Thoracic aorta (tissue), 2 donors: ENCODE measurements at regions not wholly inside any gene's neighbourhood (a gene's known extent, or its start where the extent isn't known, plus 50 kb on each side); places are given as distances from the start of the nearest gene placed in this dataset.
A peak's percentile ranks its signal among the peaks of the same experiment; 100 is the strongest.

Source experiments
- ATAC-seq: fragments of 150-250 bp; one replicate; pipeline ENCODE4 v1.8.0; 2017; ENCODE audit warnings: low read depth; ENCODE audit not compliant: insufficient number of reproducible peaks, low FRiP score
- DNase-seq: peaks from one replicate; pipeline ENCODE4 v3.0.0-alpha.2; 2020; ENCODE audit warnings: low spot score
- H3K27ac ChIP-seq, 2 donors: fragments of 200-600 bp; sonication (generic); 1 replicate in 1 of 2; 2 replicates in 1 of 2; pipeline ENCODE4 v1.5.1; 2016; ENCODE audit warnings: mild to moderate bottlenecking in 2 of 2, moderate library complexity in 2 of 2
- H3K27me3 ChIP-seq: fragments of 200-600 bp; sonication (generic); replicated peaks from 2 replicates; pipeline ENCODE4 v1.6.0; 2016; ENCODE audit warnings: mild to moderate bottlenecking; ENCODE audit not compliant: insufficient read depth
- H3K36me3 ChIP-seq: fragments of 200-600 bp; sonication (generic); one replicate; pipeline ENCODE4 v1.5.1; 2016
- H3K4me1 ChIP-seq, 2 donors: fragments of 200-600 bp; sonication (generic); 1 replicate in 1 of 2; 2 replicates in 1 of 2; pipeline versions ENCODE4 v1.5.1 to v1.6.0; 2016; ENCODE audit warnings: low read depth in 2 of 2, mild to moderate bottlenecking in 1 of 2; ENCODE audit not compliant: control insufficient read depth in 1 of 2
- H3K4me3 ChIP-seq: fragments of 200-600 bp; sonication (generic); 2 replicates; pipeline ENCODE4 v1.5.1; 2016; ENCODE audit warnings: mild to moderate bottlenecking
- H3K9me3 ChIP-seq: fragments of 200-600 bp; sonication (generic); 2 replicates; pipeline ENCODE4 v1.5.1; 2016
- CTCF ChIP-seq: fragments of 200-600 bp; sonication (generic); IDR thresholded peaks from one replicate; pipeline ENCODE4 v1.5.1; 2019; ENCODE audit warnings: antibody characterized with exemption

DNA sequence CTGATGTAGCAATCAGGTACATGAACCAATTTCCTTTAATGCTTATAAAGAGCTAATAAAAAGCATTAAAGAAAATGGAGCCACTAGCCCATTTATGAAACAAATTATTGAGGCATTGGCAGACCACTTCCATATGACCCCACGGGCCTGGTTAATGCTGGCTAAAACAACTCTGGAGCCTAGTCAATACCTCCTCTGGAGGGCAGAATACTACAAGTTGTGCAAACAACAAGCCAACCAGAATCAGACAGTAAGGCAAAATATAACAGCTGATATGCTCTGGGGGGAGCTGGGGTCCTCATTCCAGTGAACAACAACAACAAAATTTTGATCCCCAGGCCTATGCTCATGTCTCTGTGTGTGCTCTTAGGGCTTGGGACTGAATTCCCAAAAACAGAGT is 212.3 kb downstream of the RPS4Y2 start:
- Histone ChIP-seq H3K27ac (no peak overlapping the region), H3K9me3 (no peaks in the 10 kb centered on the region), H3K27me3 (no peaks in the 10 kb centered on the region), H3K4me1 (no peaks in the 10 kb centered on the region), H3K4me3 (no peak overlapping the region), H3K36me3 (no peaks in the 10 kb centered on the region)
- DNase-seq (no peak), ATAC-seq (no peak)
- no peak for TF ChIP-seq CTCF

DNA sequence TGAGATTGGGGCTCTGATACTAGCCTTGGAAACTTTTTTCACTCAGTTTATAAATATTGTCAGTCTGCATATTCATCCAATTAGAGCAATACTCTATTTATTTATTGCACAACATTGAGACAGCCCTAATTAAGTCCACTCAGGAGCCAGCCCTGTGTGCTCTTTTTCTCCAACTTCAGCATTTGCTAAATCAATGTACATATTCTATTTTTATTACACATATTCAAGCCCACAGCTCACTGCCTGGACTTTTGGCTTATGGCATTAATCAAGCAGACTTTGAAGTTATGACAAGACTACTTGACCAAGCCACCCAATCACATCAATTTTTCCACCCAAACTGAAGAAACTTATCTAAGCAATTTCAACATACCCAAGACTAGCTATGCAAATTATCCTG is 215.5 kb downstream of the RPS4Y2 start:
- Histone ChIP-seq H3K4me1 (no peaks in the 10 kb centered on the region), H3K9me3 (no peaks in the 10 kb centered on the region), H3K36me3 (no peaks in the 10 kb centered on the region), H3K4me3 (no peak overlapping the region), H3K27me3 (no peaks in the 10 kb centered on the region), H3K27ac (no peak overlapping the region)
- ATAC-seq (no peak), DNase-seq (no peak)
- no peak for TF ChIP-seq CTCF

DNA sequence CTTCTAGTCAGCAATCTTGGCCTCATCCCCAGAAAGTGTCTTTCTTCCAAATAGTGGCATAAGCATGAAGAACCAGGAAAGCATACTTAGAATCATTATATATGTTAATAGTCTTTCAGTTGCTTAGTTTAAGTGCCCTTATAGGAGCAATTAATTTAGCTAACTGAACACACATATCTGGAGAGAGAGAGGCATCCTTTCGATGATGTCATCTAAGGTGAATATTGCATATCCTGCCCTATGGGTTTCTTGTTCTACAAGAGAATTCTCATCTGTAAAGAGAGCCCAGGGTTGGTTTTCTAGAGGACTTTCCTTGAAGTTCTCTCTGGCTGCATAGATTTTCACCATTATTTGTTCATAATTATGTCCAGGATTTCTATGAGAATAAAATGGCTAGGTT is 230.1 kb downstream of the RPS4Y2 start:
- DNase-seq (no peak), ATAC-seq (no peak)
- Histone ChIP-seq H3K4me3 (no peak overlapping the region), H3K4me1 (no peaks in the 10 kb centered on the region), H3K27ac (no peak overlapping the region), H3K27me3 (no peaks in the 10 kb centered on the region), H3K9me3 (no peaks in the 10 kb centered on the region), H3K36me3 (no peaks in the 10 kb centered on the region)
- TF ChIP-seq CTCF: no peak

DNA sequence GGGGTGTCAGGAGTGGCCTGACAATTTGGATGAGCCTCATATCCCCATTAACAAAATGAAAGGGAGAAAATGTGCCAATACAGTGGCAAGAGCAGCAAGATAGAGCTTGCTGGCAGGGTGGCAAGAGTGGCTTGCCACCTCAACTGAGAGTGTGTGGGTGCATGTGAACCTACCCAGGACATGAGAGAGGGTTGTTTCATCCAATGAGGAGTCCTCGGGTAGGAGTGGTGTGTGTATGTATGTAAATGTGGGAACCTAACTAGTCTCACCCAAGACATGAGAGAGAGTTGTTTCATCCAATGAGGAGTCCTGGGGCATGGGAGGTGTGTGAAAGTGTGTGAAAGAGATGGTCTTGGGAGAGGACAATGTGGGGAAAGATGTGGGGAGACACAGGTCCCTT is 234.2 kb downstream of the RPS4Y2 start:
- Histone ChIP-seq H3K9me3 (no peaks in the 10 kb centered on the region), H3K36me3 (no peaks in the 10 kb centered on the region), H3K27ac (no peak overlapping the region), H3K4me3 (no peak overlapping the region), H3K4me1 (no peaks in the 10 kb centered on the region), H3K27me3 (no peaks in the 10 kb centered on the region)
- no peak for TF ChIP-seq CTCF
- ATAC-seq: no peak
- DNase-seq: no peak

DNA sequence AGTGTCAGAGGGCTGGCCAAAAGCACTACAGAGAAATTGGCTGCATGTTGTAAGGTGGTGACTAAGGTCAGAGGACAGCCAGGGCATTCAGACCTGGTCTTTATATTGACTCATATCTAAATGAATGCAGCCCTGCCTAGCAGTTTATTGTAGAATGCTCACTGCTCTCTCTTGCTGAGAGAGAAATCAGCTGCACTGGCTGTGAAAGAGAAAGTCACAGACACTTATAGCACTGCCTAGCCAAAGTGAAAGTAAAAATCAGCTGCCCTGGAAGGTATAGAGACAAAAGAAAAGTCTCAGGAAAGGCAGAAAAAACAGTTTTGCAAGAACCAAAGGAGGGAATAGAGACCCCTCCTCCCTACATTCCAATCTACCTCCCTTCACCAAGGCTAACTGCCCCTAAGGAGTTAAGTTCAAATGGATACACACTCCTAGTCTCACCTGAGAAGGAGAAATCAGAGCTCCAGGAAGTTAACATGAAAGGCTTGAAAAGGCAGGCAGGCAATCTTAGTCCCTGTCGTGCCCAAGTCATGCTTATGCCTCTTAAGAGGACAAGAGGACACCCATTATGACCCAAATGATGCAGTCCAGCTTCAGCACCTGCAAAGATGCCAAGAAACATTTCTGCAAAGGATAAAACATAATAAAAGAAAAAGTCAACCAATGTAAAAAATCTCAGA is 235.1 kb downstream of the RPS4Y2 start:
- DNase-seq: no peak
- no peaks in the 10 kb centered on the region for H3K27me3 ChIP-seq
- no peak for ATAC-seq
- H3K9me3 ChIP-seq: no peaks in the 10 kb centered on the region
- H3K27ac ChIP-seq: no peak overlapping the region
- no peak for TF ChIP-seq CTCF
- peak overlapping the region; percentile 42 for H3K4me3 ChIP-seq
- no peaks in the 10 kb centered on the region for H3K4me1 ChIP-seq
- no peaks in the 10 kb centered on the region for H3K36me3 ChIP-seq
